Keratinocyte (primary cell): ENCODE measurements at regions not wholly inside any gene's neighbourhood (a gene's known extent, or its start where the extent isn't known, plus 50 kb on each side); places are given as distances from the start of the nearest gene placed in this dataset.

Experiments
- CTCF ChIP-seq, 3 experiments: IDR thresholded peaks in 1 of 3; conservative IDR thresholded peaks in 1 of 3; optimal IDR thresholded peaks in 1 of 3; 2 replicates in 2 of 3; 3 replicates in 1 of 3; pipeline versions ENCODE3 to v1.5.1; 2011; ENCODE audit warnings: low read length in 3 of 3, mild to moderate bottlenecking in 3 of 3, moderate library complexity in 2 of 3, control low read depth in 1 of 3, inconsistent platforms in 1 of 3; ENCODE audit not compliant: insufficient read depth in 2 of 3; ENCODE audit errors: extremely low read depth in 1 of 3
- EZH2 ChIP-seq: IDR thresholded peaks from one replicate; pipeline ENCODE4 v1.6.1; 2012; ENCODE audit warnings: inconsistent platforms, mild to moderate bottlenecking, low read length, moderate library complexity

GRCh38 chr18:38557006-38557405 lies 991.4 kb upstream of the CELF4 start:
- TF ChIP-seq CTCF (optimal IDR thresholded peaks at IDR 0.05 in 1 of 3, IDR thresholded peaks at IDR 0.05 in 1 of 3, conservative IDR thresholded peaks at IDR 0.05 in 1 of 3; ENCODE audit: extremely low read depth in 1 of 3, insufficient read depth in 2 of 3, low read length in 3 of 3): no peak
- TF ChIP-seq EZH2: no peak
